UCSD-AML1 (cell line): ENCODE measurements at regions not wholly inside any gene's neighbourhood (a gene's known extent, or its start where the extent isn't known, plus 50 kb on each side); places are given as distances from the start of the nearest gene placed in this dataset.

Experiments used
- DNase-seq: peaks from one replicate; lab custom pipeline; 2025; ENCODE audit not compliant: unreplicated experiment; lab: John Stamatoyannopoulos, UW

GRCh38 chr14:56918849-56919574, 108.7 kb upstream of the OTX2 start:
- DNase-seq = no peak

GRCh38 chr14:56905282-56905681, 95.0 kb upstream of the OTX2 start:
- DNase-seq = no peak

- no peak for DNase-seq
Observed at GRCh38 chr14:56903304-56903969, 93.2 kb upstream of the OTX2 start.

- no peak for DNase-seq
Observed at GRCh38 chr14:56902385-56902784, 92.1 kb upstream of the OTX2 start.

- no peak for DNase-seq
Observed at GRCh38 chr14:56900726-56901125, 90.4 kb upstream of the OTX2 start.

- no peak for DNase-seq
Observed at GRCh38 chr14:56899829-56900228, 89.5 kb upstream of the OTX2 start.

GRCh38 chr14:56896922-56897321, 86.6 kb upstream of the OTX2 start:
- no peak for DNase-seq

- no peak for DNase-seq
Observed at GRCh38 chr14:56896231-56896630, 86.0 kb upstream of the OTX2 start.

- DNase-seq = no peak
Observed at GRCh38 chr14:56895154-56895553, 84.9 kb upstream of the OTX2 start.

- no peak for DNase-seq
Observed at GRCh38 chr14:56894591-56894991, 84.3 kb upstream of the OTX2 start.

- no peak for DNase-seq
Observed at GRCh38 chr14:56892959-56893358, 82.7 kb upstream of the OTX2 start.

GRCh38 chr14:56891226-56891625, 80.9 kb upstream of the OTX2 start:
- no peak for DNase-seq

GRCh38 chr14:56889705-56890104, 79.4 kb upstream of the OTX2 start:
- no peak for DNase-seq

GRCh38 chr14:56888274-56888673, 78.0 kb upstream of the OTX2 start:
- no peak for DNase-seq

GRCh38 chr14:56887216-56887615, 76.9 kb upstream of the OTX2 start:
- DNase-seq = no peak

GRCh38 chr14:56886471-56887062, 76.3 kb upstream of the OTX2 start:
- no peak for DNase-seq

GRCh38 chr14:56885825-56886224, 75.5 kb upstream of the OTX2 start:
- DNase-seq = no peak

GRCh38 chr14:56884617-56885016, 74.3 kb upstream of the OTX2 start:
- DNase-seq = no peak

- no peak for DNase-seq
Observed at GRCh38 chr14:56881181-56881580, 70.9 kb upstream of the OTX2 start.

- no peak for DNase-seq
Observed at GRCh38 chr14:56878766-56879165, 68.5 kb upstream of the OTX2 start.

GRCh38 chr14:56875104-56875675, 64.9 kb upstream of the OTX2 start:
- no peak for DNase-seq

GRCh38 chr14:56874375-56874774, 64.1 kb upstream of the OTX2 start:
- peak; percentile 15 for DNase-seq
